ENCODE measurements at regions not wholly inside any gene's neighbourhood (a gene's known extent, or its start where the extent isn't known, plus 50 kb on each side); places are given as distances from the start of the nearest gene placed in this dataset.
"Not testable (repeated sequence)": the region's sequence is repeated elsewhere in the genome, so short reads cannot be mapped to it uniquely, and the experiment has no call there.

GRCh38 chr5:120817044-120817985 is 353.2 kb downstream of the PRR16 start:
- FAIRE-seq = no peak

- FAIRE-seq = no peak
Observed at GRCh38 chr5:120818128-120818527, 354.0 kb downstream of the PRR16 start.

GRCh38 chr5:120823328-120823727 is 359.2 kb downstream of the PRR16 start:
- FAIRE-seq = no peak

GRCh38 chr5:120831646-120832045 is 367.5 kb downstream of the PRR16 start:
- not testable (repeated sequence) for FAIRE-seq

GRCh38 chr5:120841830-120842229 is 377.7 kb downstream of the PRR16 start:
- FAIRE-seq = no peak

GRCh38 chr5:120843390-120843980 is 379.4 kb downstream of the PRR16 start:
- no peak for FAIRE-seq

GRCh38 chr5:120848883-120849282 is 384.8 kb downstream of the PRR16 start:
- no peak for FAIRE-seq

GRCh38 chr5:120852222-120852860 is 388.2 kb downstream of the PRR16 start:
- FAIRE-seq = no peak

GRCh38 chr5:120866997-120867396 is 402.9 kb downstream of the PRR16 start:
- FAIRE-seq = no peak

- no peak for FAIRE-seq
Observed at GRCh38 chr5:120869831-120870230, 405.7 kb downstream of the PRR16 start.

- no peak for FAIRE-seq
Observed at GRCh38 chr5:120872297-120872696, 408.2 kb downstream of the PRR16 start.

- FAIRE-seq = no peak
Observed at GRCh38 chr5:120873083-120873482, 409.0 kb downstream of the PRR16 start.

- FAIRE-seq = peak; percentile 14
Observed at GRCh38 chr5:120874081-120874862, 410.2 kb downstream of the PRR16 start.

GRCh38 chr5:120882038-120882775 is 418.1 kb downstream of the PRR16 start:
- FAIRE-seq = no peak

GRCh38 chr5:120886351-120886860 is 422.3 kb downstream of the PRR16 start:
- FAIRE-seq = no peak

- no peak for FAIRE-seq
Observed at GRCh38 chr5:120895660-120896059, 431.6 kb downstream of the PRR16 start.

- no peak for FAIRE-seq
Observed at GRCh38 chr5:120901199-120901598, 437.1 kb downstream of the PRR16 start.

- FAIRE-seq = no peak
Observed at GRCh38 chr5:120907953-120908352, 443.9 kb downstream of the PRR16 start.

GRCh38 chr5:120910629-120911028 is 446.5 kb downstream of the PRR16 start:
- FAIRE-seq = no peak

GRCh38 chr5:120913396-120913795 is 449.3 kb downstream of the PRR16 start:
- FAIRE-seq = no peak

- FAIRE-seq = no peak
Observed at GRCh38 chr5:120917214-120917758, 453.2 kb downstream of the PRR16 start.

GRCh38 chr5:120919017-120919416 is 454.9 kb downstream of the PRR16 start:
- no peak for FAIRE-seq

All from colon (tissue), 2 donors.